ENCODE measurements at regions not wholly inside any gene's neighbourhood (a gene's known extent, or its start where the extent isn't known, plus 50 kb on each side); places are given as distances from the start of the nearest gene placed in this dataset.

DNA sequence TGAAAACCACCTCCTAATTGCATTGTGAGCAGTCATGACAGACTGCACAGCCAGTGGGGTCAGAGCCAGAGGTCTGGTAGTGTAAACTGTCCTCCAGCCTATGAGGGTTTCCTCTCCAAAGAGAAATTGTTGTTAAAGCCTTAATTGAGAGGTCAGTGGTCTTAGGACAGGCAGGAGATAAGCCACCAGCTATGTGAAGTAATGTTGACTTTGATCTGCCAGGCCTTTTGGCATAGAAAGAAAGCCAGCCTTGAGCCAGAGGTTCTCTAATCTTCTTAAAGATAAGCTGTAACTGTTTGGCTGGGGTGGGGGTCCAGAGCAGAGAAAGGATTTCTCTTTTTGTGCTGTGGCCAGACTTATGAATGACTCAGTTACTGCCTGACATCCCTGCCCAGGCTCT lies 248.4 kb downstream of the WDR11 start:
- Histone ChIP-seq H3K4me1 (no peaks in the 10 kb centered on the region), H3K4me3 (no peak overlapping the region), H3K9me3 (no peaks in the 10 kb centered on the region), H3K27ac (no peak overlapping the region), H3K36me3 (no peaks in the 10 kb centered on the region), H3K9ac (ENCODE audit: low read depth in 2 of 2, low read length in 2 of 2) (no peak overlapping the region), H3K27me3 (no peaks in the 10 kb centered on the region)
- intact Hi-C loops (cut with DNase I) = no loop called here
- no peak for DNase-seq
- TF ChIP-seq, protein P1, sequence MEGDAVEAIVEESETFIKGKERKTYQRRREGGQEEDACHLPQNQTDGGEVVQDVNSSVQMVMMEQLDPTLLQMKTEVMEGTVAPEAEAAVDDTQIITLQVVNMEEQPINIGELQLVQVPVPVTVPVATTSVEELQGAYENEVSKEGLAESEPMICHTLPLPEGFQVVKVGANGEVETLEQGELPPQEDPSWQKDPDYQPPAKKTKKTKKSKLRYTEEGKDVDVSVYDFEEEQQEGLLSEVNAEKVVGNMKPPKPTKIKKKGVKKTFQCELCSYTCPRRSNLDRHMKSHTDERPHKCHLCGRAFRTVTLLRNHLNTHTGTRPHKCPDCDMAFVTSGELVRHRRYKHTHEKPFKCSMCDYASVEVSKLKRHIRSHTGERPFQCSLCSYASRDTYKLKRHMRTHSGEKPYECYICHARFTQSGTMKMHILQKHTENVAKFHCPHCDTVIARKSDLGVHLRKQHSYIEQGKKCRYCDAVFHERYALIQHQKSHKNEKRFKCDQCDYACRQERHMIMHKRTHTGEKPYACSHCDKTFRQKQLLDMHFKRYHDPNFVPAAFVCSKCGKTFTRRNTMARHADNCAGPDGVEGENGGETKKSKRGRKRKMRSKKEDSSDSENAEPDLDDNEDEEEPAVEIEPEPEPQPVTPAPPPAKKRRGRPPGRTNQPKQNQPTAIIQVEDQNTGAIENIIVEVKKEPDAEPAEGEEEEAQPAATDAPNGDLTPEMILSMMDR (IDR thresholded peaks at IDR 0.05) = no peak

GRCh38 chr10:121101561-121101960 lies 250.4 kb downstream of the WDR11 start:
- Histone ChIP-seq H3K4me1 (no peaks in the 10 kb centered on the region), H3K27ac (no peak overlapping the region), H3K9ac (ENCODE audit: low read depth in 2 of 2, low read length in 2 of 2) (no peak overlapping the region), H3K9me3 (no peaks in the 10 kb centered on the region), H3K4me3 (no peak overlapping the region), H3K27me3 (no peaks in the 10 kb centered on the region), H3K36me3 (no peaks in the 10 kb centered on the region)
- TF ChIP-seq, protein P1 (IDR thresholded peaks at IDR 0.05) = no peak
- no peak for DNase-seq
- intact Hi-C loops (cut with DNase I) = no loop called here

GRCh38 chr10:121102706-121103105 lies 251.5 kb downstream of the WDR11 start:
- no peak for DNase-seq
- intact Hi-C loops (cut with DNase I) = no loop called here
- H3K9me3 ChIP-seq = no peaks in the 10 kb centered on the region
- H3K27ac ChIP-seq = no peak overlapping the region
- no peaks in the 10 kb centered on the region for H3K27me3 ChIP-seq
- TF ChIP-seq, protein P1 (IDR thresholded peaks at IDR 0.05) = no peak
- no peaks in the 10 kb centered on the region for H3K4me1 ChIP-seq
- H3K4me3 ChIP-seq = no peak overlapping the region
- H3K36me3 ChIP-seq = no peaks in the 10 kb centered on the region
- no peak overlapping the region for H3K9ac ChIP-seq (ENCODE audit: low read depth in 2 of 2, low read length in 2 of 2)

GRCh38 chr10:121104476-121105111 lies 253.4 kb downstream of the WDR11 start:
- Histone ChIP-seq H3K9me3 (no peaks in the 10 kb centered on the region), H3K36me3 (no peaks in the 10 kb centered on the region), H3K4me1 (no peaks in the 10 kb centered on the region), H3K27me3 (no peaks in the 10 kb centered on the region), H3K4me3 (no peak overlapping the region), H3K27ac (no peak overlapping the region), H3K9ac (ENCODE audit: low read depth in 2 of 2, low read length in 2 of 2) (peak overlapping the region in 1 of 2 donors; percentile 2)
- TF ChIP-seq, protein P1 (IDR thresholded peaks at IDR 0.05) = no peak
- intact Hi-C loops (cut with DNase I) = no loop called here
- peak; percentile 49 for DNase-seq

DNA sequence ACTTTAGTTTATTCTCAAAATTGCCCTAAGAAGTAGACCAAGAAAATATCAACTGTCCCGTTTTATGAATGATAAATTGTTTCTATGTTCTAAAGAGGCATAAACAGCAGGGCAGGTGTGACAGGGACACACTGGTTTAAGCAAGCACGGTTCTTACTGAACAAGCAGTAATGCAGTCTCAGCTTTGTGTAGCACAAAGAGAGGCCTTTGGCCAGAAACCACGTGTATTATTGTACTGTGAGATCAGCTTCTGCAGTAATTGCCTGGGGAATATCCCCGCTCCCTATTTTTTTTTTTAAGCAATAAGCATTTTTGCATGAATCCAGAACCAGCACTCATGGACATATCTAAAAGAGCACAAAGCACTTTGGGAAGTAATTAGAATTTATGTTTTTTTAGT lies 255.4 kb downstream of the WDR11 start:
- H3K9ac ChIP-seq (ENCODE audit: low read depth in 2 of 2, low read length in 2 of 2) = no peak overlapping the region
- DNase-seq = no peak
- TF ChIP-seq, protein P1 (IDR thresholded peaks at IDR 0.05) = no peak

More for the DNA sequence above, 255.4 kb downstream of the WDR11 start:
- intact Hi-C loops (cut with DNase I) = no loop called here
- Histone ChIP-seq H3K9me3 (no peaks in the 10 kb centered on the region), H3K4me1 (no peaks in the 10 kb centered on the region), H3K27me3 (no peaks in the 10 kb centered on the region), H3K27ac (no peak overlapping the region), H3K36me3 (no peaks in the 10 kb centered on the region), H3K4me3 (no peak overlapping the region)
